Glomerular visceral epithelial cell (primary cell): ENCODE measurements at regions not wholly inside any gene's neighbourhood (a gene's known extent, or its start where the extent isn't known, plus 50 kb on each side); places are given as distances from the start of the nearest gene placed in this dataset.

Experiments
- DNase-seq: peaks from one replicate; pipeline ENCODE4 v3.0.0-alpha.2; 2016; ENCODE audit errors: extremely low spot score

GRCh38 chr14:101103321-101103901, 199.9 kb upstream of the RTL1 start:
- peak; percentile 13 for DNase-seq

GRCh38 chr14:101104485-101104884, 201.0 kb upstream of the RTL1 start:
- no peak for DNase-seq

- no peak for DNase-seq
These were observed 201.5 kb upstream of the RTL1 start for GRCh38 chr14:101105045-101105444.

DNA sequence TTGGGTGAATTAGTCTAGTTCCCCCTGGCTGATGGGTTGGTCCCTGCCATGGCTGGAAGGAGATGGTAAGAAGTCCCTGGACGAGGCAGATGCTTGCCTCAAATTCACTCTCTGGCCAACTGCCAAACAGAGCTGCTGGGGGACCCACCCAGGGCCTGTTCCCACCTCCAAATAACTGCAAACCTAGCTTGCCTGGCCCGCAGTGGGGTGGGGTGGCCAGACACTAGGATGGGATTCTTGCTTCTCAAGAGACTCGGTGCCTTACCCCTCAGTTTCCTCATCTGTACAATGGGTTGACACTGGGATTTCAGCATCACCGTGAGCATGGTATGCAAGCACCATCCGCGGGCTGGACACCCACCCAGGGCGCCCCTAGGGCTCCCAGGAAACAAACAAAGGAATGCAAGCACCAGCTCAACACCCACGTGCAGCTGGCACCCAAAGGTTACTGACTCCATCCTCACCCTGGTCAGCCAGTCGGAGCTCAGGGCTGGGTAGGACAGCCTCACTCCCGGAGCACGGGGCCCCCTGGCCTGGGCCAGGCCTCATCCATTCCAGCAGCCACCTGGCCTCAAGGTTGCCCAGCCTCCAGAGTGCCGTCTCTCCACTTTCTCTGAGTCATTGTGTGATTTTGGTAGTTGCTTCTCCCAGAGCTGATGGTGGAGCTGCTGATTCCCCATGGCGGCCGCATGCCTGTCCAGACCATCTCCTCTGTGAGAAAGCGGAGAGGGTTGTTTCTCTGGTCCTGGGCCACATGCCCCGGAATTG, 205.2 kb upstream of the RTL1 start:
- DNase-seq, result no peak

GRCh38 chr14:101109347-101109638, 205.8 kb upstream of the RTL1 start:
- no peak for DNase-seq

- no peak for DNase-seq
These were observed 206.6 kb upstream of the RTL1 start for GRCh38 chr14:101109981-101110728.

DNA sequence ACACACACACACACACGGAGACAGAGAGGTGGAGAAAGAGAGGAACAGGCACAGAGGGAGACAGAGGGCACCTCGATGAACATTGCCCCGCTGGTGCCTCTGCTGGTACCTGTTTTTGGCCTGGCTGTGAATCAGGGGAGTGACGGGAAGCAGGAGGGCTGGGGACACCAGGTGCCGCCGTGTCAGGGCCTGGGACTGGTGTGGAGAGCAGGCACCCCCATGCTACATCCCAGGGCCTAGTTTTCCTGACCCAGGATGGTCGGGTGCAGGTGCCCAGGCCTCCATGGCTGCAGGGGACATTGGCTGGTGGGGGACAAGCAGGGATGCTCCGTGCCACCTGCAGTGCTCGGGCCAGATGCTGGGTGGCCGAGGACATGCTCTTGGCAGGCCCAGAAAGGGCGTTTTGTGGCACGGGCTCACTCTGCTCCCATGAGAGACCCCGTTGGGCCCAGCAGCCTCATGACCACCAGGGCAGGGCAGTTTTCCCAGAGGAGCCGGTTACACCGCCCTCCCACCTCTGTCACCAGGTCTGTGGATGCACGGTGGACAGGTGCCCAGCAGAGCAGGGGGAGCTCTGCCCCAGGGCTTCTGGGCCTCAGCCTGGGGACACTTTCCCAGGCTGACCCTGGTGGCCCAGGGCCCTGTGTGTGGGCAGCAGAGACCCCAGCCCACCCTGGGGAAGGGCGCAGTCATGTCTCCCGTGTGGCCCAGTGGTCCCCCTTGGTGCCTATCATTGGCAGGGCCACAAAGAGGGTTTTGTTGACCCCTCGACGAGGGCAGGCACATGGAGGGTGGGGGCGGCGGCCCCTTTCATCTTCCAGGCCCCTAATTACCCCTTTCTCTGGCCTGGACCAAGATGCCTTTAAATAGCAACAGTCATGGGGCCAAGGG, 207.5 kb upstream of the RTL1 start:
- DNase-seq, result no peak

DNA sequence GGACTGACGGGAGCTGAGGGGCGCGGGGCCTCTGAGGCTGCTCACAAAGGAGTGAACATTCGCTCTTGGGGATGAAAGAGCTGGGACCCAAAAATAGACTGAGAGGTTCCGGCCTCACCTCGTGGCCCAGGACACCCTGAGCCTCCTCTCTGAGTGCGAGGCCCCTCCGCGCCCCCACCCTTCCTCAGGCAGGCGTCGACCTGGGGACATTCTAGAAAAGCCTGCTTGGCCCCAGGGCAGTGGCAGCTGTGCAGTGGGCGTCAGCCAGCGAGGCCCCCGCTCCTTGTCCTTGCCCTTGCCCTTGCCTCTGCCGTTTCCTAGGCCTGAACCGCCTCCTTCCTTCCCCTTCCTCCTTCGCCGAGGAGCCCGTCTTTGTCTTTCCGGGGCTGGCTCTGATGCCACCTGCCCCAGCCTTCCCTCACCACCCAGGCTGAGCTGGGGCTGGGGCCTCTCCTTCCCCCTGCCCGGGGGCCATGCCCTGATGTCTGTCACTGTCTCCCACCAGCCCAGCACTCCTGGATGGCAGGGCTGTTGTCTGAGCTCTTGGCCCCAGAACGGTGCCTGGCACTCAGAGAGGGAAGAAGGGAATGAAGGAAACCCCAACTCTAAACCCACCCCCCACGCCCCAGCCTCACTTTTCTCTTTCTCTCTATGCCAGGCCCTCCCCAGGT, 208.2 kb upstream of the RTL1 start:
- DNase-seq, result no peak

- no peak for DNase-seq
These were observed 209.0 kb upstream of the RTL1 start for GRCh38 chr14:101112351-101113107.

DNA sequence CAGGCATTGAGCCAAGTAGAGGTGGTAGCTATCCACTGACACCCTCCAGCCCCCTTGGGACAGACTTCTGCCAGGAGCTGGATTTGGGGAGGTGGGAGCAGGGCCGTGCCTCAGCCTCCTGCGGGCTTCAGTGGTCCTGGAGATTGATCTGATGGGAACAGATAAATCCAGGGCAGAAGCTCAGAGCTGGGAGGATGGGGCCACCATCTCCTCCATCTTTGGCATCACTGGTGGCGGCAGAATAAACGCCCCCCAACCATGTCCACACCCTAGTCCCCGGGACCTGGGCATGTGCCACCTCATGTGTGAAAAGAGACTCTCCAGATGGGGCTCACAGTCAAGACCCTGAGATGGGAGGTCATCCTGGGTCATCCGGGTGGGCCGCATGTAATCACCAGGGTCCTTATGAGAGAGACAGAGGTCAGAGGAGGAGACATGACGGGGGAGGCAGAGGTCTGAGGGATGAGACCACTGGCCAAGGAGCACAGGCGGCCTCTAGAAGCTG, 209.6 kb upstream of the RTL1 start:
- no peak for DNase-seq

DNA sequence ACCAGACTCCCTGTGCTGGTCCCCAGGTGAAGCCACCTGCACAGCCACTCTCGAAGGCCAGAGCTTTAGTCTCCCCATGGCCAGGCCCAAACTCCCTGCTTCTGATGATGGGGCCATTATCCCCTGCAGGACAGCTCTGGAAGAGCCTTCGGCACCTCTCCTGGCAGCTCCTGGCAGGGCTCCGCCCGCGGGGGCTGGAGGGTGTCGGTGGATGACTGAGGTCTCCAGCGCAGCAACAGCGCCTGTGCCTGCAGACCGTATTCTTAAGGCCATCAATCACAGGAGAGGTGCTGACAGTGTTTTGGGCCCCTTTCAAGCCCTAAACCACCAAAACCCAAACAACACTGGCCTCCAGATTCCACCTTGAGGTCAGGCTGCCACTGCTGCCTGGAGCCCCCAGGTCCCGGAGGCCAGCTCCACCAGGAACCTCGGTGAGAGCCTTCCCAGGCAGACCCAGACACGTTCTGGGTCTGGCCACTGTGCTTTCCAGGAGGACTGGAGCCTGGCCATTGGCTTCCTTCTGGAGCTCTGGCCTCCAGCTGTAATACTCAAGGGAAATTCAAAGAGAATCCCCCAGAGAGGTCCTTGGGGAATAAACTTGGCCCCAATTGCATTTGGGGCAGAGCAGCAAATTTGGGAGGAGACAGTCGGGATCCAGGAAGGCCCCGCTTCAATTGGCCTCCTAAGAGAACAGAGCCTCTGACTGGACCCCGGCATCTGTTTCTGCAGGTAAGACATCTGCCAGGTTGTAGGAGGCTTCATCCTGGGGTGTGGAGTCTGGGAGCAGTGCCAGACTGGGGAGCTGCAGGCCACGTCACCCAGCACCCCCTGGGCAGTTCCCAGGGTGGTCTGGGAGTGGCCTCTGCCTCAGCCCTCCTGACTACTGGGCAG, 210.6 kb upstream of the RTL1 start:
- DNase-seq, result no peak

- no peak for DNase-seq
These were observed 211.4 kb upstream of the RTL1 start for GRCh38 chr14:101114726-101115515.

GRCh38 chr14:101115652-101116051, 212.1 kb upstream of the RTL1 start:
- DNase-seq, result no peak

GRCh38 chr14:101116065-101116464, 212.5 kb upstream of the RTL1 start:
- DNase-seq, result no peak

DNA sequence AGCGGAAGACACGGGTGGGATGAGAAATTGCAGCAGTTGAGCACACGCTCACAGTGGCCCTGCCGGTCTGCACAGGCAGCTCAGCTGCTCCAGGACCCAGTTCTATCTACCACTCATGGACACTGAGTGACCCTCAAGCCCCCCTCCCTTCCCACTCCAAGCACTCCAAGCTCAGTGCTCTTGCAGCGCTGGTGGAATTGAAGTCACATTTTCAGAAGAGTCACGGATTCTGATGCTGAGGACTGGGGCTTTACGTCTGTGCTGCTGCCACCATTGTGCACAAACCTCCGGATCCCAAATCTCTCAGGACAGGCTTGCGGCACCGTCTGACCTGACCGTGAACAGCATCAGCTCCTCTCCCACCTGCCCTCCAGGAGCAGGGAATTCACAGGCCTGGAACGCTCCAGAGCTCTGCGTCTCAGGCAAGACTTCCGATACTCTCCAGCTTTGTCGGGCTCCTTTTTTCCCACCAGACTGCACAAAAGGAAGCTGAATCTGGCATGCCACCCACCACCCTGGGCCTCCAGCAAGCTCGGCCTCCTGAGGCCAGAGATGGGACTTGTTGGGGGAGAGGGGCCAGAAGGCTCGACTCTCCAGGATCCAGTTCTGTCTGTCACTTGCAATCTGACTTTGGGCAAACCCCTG, 213.1 kb upstream of the RTL1 start:
- no peak for DNase-seq

DNA sequence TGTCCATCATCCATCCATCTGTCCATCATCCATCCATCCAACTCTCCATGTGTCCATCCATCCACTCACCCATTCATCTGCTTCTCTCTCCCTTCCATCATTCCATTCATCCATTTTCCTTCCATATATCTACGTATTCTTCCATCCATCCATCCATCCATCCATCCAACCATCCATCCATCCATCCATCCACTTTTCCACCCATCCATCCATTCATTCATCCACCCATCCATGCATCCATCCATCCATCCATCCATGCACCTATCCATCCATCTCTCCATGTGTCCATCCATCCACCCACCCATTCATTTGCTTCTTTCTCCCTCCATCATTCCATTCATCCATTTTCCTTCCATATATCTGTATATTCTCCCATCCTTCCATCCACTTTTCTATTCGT, 214.0 kb upstream of the RTL1 start:
- DNase-seq, result no peak

DNA sequence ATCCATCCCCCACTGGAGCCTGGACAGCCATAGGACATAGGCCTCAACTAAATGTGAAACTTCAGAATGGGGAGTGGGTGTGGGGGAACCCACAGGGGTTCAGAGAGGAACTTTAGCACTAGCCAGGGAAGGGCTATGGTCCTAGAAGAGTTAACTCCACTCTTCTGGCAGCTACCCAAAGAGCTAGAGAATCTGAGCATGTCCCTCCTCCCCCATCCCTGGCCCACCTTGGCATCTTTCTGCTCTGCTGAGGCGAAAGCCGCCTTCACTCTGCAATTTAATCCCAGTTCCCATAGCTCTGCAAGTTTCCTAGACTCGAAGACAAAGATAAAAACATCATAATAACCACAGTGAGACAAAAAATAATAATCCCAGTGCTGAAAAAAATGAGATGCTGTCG, 214.7 kb upstream of the RTL1 start:
- no peak for DNase-seq
